NCI-H2107 treated with DMSO at 0.1 percent for 48 hours (cell line): ENCODE measurements at regions not wholly inside any gene's neighbourhood (a gene's known extent, or its start where the extent isn't known, plus 50 kb on each side); places are given as distances from the start of the nearest gene placed in this dataset.
"Not testable (repeated sequence)": the region's sequence is repeated elsewhere in the genome, so short reads cannot be mapped to it uniquely, and the experiment has no call there.

ENCODE experiments used
- DNase-seq: peaks from one replicate; lab custom pipeline; 2025; ENCODE audit not compliant: unreplicated experiment; lab: John Stamatoyannopoulos, UW

DNA sequence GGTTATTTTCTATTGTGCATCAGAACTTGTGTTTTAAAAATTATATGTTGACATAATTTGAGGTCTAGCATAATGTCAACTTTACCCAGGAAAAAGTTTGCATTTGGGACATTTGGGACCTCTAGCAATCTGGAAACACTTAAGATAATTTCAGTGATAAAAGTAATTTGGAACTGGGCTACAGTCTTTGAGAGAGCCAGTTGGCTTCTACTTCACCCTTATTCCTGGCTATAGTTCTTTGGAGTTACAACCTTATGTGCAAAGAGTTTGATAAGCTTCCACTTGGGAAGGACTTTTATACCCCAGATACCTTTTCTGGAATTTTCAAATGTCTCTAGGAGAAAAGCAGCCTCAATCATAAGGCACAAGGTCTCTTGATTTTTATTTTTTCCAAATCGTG is 139.3 kb downstream of the ARRDC3 start:
- DNase-seq: no peak

DNA sequence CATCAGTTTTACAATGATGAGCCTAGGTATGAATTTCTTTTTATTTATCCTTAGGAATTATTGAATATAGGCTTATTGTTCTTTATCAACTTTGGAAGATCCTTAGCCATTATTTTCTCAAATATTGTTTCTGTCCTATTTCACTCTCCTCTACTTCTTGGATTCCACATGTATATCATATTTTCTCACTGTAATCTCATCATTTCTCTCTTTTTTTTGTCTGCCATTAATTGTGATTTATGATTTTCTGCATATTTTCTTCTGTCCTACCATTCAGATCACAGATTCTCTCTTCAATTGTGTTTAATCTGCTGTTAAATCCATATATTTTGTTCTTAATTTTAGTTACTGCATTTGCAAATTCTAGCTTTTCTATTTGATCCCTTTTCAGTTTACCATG is 139.8 kb downstream of the ARRDC3 start:
- no peak for DNase-seq

DNA sequence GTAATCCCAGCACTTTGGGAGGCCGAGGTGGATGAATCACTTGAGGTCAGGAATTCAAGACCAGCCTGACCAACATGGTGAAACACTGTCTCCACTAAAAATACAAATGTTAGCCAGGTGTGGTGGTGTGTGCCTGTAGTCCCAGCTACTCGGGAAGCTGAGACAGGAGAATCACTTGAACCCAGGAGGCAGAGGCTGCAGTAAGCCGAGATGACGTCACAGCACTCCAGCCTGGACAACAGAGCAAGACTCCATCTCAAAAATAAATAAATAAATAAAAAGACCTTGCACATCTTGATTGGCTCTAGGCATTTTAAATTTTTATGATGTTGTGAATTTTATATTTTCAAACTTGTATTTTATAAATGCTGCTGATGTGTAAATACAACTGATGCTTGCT is 141.7 kb downstream of the ARRDC3 start:
- DNase-seq: not testable (repeated sequence)

DNA sequence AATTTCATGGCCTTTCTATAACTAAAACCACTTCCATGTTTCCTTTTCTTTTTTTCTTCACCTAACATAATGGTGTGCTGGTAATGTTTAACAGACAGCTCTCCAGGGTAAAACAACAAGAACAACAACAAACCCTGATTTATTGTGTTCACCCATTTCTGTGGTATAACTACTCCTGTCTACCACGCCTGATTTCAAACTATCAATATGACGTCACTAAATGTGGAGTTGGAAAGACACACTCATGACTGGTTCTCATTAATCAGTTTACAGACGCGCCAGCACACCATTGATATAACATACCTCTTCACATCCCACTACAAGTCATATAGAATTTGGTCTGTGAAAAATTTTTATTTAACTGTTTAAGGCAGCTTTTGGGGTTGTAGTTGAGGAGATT is 142.9 kb downstream of the ARRDC3 start:
- no peak for DNase-seq

DNA sequence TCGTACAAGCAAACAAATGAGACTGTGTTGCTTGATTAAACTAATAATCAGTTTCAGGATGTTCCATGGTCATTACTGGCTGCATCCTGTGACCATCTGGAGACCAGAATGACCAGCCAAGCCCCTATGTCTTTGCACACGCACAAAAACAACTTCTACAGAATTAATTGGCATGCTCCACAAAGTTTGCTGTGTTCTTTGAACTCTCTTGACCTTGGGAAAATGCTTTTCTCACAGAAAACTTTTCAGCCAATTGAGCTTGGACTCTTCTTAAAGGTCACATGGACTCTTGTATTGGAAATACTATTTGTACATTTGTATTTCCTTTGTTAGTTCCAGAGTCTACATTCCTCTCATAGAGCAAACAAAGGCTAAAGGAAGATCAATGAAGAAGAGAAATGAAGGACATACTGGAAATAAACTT is 147.8 kb downstream of the ARRDC3 start:
- no peak for DNase-seq

DNA sequence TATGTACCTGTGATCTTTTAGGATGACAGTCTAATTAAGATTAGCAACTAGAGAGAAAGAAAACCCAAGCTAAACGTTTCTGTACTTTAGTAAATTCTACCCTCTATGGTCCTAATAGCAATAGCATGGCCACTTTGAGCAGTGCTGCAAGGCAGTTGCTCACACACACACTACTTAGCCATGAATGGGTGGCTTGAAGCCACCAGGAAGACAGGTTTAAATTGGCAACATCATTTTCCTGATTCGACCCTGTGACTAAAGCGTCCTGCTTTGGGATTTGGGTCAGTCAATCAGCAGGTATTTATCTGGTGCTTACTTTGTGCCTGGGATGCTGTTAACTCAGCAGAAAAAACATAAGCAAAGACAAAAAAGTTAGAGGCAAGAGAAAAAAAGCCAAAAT is 150.6 kb downstream of the ARRDC3 start:
- no peak for DNase-seq

DNA sequence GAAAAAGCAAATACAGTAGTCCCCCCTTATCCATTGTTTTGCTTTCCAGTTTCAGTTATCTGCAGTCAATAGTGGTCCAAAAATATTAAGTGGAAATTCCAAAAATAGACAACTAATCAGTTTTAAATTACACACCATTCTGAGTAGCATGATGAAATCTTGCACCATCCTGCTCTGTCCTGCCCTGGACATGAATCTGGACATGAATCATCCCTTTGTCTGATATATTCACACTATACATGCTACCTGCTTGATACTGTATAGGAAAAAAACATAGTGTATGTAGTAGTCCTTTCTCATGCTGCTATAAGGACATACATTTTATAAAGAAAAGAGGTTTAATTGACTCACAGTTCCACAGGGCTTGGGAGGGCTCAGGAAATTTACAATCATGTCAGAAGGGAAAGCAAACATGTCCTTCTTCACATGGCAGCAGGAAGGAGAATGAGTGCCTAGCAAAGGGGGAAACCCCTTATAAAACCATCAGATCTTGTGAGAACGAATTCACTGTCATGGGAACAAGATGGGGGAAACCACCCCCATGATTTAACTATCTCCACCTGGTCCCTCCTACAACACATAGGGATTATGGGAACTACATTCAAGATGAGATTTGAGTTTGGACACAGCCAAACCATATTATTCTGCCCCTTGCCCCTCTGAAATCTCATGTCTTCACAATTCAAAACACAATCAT is 153.9 kb downstream of the ARRDC3 start:
- no peak for DNase-seq

DNA sequence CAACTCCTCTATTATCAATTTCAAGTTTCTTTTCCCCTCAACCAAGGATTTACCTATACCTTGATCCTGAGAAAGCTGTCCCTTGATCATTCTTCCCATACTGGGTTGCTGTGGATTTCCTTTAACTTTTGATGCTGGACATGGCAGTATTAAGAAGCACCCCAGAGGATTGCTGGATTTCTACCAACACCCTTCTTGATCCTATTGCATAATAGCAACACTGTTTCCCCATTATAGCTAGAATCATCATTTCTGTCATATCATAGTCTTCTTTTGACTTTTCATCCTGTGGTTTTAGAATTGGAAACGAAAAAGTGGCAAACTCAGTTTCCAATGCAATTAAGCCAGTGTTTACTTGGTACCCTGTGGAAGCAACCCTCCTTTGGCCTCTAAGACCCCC is 154.9 kb downstream of the ARRDC3 start:
- no peak for DNase-seq

DNA sequence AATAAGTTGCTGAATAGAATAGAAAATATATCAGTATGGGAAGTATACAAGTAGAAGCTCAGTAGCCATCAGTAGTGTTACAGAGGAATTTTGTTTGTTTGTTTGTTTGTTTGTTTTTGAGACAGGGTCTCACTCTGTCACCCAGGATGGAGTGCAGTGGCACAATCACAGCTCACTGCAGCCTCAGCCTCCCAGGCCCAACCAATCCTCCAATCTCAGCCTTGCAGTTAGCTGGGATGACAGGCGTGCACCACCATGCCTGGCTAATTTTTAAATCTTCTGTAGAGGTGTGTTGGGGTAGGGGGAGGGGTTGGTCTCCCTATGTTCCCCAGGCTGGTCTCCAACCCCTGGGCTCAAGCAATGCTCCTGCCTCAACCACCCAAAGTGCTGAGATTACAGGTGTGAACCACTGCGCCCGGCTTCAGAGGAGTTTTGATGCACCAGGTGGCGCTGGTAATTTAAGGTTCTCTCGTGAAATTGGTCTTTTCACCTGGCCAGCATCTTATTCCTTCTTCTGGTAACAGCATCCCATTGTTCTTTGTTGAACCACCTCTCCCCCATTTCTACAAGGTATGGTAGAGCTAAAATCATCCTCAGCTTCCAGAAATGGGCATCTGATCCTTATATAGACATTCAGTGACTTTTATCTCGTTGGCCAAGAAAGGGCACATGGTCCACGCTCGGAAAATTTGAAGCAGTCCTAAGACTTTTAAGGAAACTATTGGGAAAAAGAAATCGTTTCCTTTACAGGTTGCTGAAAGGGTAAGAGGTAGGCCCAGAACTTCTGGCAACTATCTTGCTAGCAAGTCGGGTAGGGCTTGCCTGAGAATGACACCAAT is 157.1 kb downstream of the ARRDC3 start:
- peak; percentile 15 for DNase-seq

DNA sequence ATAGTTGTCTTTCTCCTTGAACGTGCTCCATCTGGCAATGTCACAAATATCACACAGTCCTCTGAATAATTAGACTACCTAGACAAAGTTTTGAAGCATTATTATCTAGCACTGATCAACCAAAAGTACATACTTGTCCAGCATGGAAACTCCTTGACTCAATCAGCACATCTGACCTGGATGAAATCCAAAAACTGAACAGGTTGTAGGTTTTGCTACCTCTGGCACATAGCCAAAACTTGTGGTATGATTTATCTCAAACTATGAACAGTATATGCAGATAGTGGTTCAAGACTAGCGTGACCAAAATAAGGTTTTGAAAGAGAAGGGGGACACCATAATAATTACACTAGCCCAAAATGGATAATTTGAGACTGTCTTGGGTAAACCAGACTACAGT is 158.1 kb downstream of the ARRDC3 start:
- DNase-seq: no peak

DNA sequence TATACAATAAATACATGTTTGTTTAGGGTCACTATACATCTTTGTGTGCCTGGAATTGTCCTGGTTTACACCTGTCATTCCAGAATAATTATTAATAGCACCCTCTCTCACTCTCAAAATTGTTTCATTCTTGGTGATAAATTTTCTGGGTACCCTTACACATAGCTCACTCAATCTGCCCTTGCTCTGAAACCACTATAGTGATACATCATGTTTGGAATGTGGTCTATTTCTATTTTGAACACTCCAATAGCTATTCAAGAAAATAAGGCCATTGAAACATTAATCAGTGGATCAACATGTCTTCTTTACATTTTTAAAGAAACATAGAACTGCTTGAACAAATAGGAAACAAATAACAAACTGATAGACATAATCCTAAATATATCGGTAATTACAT is 158.7 kb downstream of the ARRDC3 start:
- DNase-seq: no peak

DNA sequence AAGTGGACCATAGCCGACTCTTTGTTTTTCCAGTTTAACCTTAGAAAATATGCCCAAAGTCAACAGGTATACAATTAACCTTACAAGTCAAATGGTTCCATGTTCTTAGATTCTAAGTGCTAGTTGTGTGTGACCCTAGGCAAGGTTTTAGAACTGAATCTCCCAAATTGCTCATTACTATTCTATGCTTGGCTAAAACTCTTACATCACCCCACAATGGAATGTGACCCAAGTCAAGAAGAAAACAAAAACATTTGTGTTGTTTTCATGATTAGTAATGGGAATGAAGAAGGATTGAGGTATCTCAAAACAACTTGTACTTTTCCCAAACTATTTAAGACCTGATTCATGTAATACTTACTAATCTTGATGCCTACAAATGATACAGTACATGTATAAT is 159.2 kb downstream of the ARRDC3 start:
- DNase-seq: no peak

DNA sequence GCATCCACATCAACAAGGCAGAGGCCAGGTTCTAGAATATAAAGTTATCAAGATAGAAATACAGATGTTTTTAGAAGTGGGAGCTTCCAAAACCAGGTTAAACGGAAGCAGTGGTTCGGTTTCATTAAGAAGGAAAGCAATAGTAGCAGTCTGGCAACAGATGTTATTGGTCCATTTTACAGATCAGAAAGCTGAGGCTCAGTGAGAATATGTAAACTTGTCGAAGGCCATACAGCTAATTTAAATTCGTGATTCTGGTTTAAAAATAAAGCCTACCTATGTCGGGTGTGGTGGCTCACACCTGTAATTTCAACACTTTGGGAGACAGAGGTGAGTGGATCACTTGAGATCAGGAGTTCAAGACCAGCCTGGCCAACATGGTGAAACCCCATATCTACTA is 160.6 kb downstream of the ARRDC3 start:
- no peak for DNase-seq

DNA sequence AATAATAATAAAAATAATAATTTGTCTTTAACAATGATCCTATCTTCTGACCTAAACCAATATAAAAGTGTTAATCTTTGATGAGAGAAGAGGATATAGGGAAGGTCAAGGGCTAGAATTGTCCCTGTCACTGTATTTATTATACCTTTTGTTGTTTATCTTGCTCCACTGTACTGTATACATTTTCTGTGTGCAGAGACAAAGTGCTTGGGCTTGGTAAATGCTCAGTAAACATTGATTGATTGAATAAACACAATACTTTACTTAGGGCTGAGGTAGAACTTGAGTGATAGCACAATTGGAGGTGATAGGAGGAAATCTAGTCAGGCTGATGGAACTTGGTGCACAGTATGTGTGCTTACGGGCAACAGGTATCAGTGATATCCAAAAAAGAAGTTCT is 161.2 kb downstream of the ARRDC3 start:
- DNase-seq: no peak

DNA sequence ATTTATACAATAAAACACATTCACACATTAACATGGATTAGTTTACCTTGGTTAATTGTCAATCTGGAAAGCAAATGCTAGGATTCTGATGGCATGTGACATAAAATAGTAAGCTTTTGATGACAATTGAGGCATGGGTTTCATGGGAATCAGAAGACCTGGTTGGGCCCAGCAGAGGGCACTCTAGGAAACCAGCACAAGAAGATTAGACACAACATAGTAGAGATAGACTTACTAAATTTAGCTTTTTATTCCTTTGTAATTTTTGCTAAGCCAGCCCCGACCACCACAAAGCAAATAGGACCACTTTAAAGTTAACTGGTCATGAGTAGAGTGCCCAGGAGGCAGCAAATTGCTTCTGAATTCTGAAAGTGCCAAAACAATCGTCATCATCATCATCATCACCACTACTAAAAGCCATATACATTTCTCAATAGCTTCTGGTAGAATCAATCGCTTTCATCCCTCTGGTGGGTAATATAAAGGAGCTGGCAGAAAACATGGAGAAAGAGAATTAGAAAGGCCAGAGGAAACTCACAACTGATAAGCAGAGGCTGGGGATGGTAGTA is 163.2 kb downstream of the ARRDC3 start:
- no peak for DNase-seq

DNA sequence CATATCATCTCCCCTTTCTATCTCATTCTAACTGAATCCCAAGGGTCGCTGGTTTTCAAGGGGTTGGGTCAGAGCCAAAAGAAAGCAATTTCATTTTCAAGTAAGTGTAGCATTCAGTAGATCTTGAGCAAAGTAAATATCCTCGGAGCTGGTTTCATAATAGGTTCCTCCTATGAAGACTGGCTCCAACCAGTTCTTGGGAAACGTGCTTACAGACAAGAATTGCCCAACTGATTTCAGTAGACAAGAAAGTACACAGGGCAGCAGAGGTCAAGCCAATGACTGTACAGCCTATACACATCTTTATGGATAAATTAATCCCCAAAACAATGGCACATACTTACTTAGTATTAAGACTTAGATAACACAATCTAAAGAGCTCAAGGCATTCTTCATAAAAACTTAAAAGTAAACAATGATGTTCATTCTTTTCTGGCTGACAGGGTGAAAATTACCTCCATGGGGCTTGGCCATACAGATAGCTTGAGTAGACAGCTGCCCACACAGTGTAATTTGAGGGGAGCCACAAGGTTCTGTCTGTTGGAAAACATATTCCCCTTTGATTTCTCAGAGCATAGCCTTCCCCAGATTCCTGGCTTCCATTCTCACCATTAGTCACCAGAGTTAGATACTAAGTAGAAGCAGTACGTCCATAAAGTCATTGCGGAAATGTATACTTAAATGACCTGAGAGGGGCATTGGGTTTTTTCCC is 163.9 kb downstream of the ARRDC3 start:
- DNase-seq: no peak

DNA sequence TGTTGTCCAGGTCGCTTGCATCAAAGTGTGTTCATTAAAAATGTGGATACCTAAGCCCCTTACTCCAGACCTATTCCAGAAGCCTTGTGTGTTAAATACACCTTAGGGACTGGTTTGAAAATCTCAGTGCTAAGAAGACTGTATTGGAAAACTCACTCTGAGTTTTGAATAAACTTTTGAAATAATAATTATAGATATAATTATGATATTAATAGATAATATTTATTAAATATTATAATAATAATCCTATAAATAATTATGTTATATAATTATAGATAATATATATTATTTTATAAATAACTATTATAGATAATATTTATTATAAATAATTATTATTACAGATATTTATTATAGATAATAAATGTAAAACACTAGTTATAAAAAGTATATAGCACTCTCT is 165.3 kb downstream of the ARRDC3 start:
- no peak for DNase-seq

DNA sequence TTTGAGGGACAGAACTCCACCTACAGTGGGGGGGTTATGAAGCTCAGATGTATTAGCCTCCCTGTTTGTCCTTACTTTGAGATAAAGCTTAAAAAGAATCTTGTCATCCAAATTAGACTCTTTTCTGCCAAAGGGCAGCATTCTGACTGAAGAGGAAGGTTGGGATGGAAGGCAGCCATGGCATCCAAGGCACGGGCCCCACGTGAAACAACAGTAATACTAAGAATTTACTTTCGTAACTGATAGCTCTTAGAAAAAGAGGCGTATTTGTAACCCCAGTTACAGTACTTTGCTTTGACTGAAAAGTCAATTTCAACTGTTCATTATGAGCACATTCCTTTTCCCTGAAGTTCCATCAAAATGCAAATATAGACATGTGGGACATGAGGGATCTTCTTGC is 168.5 kb downstream of the ARRDC3 start:
- DNase-seq: no peak
